ENCODE measurements at regions not wholly inside any gene's neighbourhood (a gene's known extent, or its start where the extent isn't known, plus 50 kb on each side); places are given as distances from the start of the nearest gene placed in this dataset.
"Not testable (repeated sequence)": the region's sequence is repeated elsewhere in the genome, so short reads cannot be mapped to it uniquely, and the experiment has no call there.

DNA sequence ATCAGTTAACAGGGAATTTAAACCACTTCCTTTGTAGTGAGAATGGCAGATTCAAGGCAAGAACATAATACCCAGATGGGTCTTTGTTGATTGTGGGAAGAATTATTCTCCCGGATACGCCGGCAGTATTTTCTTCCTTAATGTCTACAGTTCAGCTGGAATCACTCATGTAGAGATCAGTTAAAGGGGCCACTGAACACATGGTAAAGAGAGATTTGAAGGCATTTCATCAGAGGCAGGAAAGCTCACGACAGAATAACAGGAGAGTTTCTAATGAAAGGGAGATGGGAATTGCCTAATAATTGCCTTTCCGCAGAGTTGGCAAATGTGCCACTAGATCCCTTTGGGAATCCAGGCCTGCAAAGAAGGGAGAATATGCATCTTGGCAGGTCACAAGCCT is 327.7 kb upstream of the ZNF804A start:
- no peak for FAIRE-seq

DNA sequence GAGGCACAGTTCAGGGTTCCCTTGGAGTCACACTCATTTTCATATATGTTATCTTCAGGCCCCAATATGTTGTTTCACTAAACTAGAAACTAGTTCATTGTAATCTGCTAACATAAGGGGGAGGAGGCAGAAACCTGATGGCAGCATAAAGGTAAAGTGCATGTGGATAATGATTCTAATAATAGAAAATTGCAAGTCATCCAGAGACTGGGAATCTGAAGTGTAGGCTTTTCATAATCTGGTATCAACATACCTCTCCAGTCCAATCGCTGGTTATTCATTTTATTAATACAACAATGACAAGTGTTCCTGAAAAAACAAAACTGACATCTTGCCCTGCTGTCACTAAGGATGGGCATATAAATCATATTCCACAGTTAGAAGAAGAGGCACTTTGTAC is 326.3 kb upstream of the ZNF804A start:
- FAIRE-seq, result no peak

DNA sequence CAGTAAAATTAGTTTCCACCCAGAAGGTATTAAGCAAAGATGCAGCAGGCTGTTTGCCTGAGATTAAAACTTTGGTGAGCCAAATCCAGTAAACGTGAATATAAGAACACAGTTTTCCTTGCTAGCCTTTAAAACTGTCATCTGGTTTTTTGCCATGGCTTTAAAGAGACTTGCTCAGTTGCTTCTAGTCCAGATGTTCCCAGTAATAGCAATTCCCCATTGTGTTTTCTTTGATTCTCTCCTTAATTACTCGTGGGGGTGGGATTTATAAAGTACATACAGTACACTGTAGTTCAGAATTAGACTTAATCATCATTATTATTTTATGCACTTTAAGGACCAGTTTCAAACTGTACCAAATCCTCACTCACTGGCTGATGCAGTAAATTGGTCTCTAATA is 303.5 kb upstream of the ZNF804A start:
- no peak for FAIRE-seq

DNA sequence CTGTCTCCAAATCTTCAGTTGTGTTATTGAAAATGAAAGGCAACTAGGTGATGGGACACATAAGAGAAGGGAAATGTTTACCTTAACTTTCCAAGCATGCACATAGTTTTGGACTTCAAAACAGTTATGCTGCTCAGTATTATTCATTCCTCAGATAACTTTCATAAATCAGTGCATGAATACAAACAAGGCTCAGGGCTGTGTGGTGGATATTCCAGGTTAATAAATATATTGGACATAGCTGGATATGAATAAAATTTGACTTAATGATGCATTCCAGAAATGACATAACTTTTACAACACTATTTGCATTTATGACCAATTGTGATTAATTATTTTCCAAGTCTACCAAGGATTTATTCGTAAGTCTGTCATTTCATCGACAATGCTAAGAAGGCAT is 301.2 kb upstream of the ZNF804A start:
- FAIRE-seq, result no peak

DNA sequence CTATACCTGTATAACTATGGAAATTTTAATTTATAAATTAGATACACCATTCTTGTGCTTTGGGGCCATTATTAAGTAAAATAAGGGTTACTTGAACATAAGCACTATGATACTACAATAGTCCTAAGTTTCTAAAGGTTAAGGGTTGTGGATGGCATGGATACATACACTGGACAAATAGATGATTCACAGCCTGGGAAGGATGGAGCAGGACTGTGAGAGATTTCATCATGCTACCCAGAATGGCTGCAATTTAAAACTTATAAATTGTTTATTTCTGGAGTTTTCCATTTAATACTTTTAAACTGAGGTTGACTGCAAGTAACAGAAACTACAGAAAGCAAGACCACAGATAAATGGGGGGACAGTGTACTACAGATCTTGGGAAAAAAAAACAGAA is 295.8 kb upstream of the ZNF804A start:
- FAIRE-seq, result no peak

DNA sequence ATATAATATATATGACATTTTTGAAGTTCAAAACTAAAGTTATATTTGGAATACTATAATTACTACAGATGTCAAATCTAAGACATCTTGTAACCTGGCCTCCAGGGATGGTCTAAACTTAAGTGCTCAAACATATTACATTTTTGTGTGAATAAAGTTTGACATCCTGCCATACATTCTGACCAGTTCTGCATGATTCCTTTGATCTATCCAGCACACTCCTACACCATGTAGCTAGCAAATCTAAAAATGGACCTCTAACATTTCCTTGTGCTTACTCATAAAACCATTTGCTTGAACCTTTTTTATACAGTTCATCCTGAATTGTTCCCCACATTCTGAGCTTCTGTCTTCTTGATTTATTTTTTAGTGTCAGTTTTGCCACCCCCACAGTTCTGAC is 294.3 kb upstream of the ZNF804A start:
- no peak for FAIRE-seq

DNA sequence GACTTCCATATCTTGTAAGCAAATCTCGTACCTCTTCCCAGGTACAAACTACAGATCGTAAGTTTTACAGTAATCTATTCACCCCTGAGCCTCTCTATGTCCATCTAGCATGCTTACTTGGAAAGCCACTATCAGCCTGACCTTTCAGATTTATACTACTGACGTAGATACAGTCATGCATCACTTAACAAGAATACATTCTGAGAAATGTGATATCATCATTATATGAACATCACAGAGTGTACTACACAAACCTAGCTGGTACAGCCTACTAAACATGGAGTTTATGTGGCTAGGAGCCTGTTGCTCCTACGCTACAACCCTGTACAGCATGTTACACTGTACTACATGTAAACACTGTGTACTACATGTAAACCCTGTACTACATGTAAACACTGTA is 293.2 kb upstream of the ZNF804A start:
- FAIRE-seq, result no peak

DNA sequence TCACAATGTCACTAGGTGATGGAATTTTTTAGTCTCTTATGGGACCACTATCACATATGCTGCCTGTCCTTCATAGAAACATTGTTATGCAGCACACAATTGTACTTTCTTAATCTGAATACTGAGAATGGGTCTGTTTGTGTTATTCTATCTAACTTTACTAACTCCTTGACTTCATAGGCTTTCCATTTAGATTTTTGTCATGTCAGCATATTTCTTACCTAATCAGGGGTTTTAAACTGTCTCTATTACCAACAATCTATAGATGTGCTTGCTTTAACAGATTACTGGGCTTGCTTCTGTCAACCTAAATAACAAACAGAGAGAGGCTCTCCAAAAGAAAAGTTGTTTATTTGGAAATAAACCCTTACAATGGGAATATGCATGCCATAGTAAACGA is 289.6 kb upstream of the ZNF804A start:
- FAIRE-seq, result no peak

DNA sequence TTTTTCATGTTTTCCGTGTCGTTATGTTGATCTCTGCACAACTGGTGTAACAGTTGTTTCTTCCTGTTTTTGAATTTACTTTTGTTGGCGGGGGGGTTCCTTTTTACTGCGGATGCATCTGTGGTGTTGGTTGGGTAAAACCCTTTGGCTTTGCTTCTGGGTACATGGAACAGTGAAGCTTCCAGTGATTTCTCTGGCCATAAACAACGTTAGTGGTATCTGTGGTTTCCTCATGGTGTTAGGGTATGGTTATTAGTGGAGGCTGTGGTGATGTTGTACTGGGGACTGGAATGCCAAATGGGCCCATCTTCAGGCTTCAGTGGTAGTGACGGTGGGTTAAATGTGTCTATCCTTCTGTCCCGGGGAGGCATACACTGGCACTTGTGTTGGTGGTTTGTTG is 285.4 kb upstream of the ZNF804A start:
- FAIRE-seq, result no peak

DNA sequence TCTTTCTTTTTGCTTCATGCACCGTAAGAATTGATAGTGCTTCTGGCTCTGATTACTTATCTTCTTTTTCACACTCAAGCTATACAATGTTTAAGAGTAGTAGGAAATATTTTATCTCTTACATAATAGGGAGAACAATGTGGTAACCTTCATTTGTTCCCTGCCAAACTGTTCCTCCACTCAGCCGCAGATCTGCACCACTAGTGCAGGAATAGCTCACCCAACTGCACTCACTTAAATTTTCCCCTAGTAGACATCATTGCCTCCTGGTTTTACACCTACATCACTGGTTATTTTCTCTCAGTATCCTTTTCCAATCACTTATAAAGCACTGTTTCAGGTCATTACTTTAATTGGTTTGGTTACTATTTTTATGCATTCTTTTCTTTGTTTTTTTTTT is 283.5 kb upstream of the ZNF804A start:
- FAIRE-seq, result no peak

DNA sequence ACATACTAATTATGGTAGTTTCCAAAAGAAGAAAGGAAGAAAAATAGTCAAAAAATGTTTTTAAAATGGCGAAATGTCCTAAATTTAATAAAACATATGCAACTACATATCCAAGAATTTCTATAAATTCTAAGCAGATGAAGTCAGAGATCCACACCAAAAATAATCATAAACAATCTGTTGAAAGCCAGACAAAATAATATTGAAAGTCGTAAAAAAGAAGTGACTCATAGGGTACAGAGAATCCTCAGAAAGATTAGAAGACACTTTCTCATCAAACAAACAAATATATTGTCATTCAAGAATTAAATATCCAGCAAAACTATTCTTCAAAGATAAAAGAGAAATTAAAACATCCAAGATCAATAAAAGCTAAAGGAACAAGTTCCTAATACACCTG is 281.4 kb upstream of the ZNF804A start:
- FAIRE-seq, result no peak

DNA sequence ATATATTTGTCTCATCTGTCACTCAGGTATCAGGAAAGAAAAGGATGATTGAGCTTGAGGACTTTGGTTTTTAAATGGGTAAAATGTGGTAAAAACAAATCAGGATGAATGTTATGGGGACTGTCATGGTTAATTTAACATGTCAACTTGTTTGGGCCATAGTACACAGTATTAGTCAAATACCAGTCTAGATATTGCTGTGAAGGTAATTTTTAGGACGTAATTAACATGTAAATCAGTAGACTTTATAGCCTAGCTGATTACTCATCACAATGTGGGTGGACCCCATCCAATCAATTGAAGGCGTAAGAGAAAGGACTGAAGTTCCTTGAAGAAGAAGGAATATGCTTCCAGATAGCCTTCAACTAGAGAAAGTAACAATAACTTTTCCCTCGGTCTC is 275.7 kb upstream of the ZNF804A start:
- FAIRE-seq, result no peak

DNA sequence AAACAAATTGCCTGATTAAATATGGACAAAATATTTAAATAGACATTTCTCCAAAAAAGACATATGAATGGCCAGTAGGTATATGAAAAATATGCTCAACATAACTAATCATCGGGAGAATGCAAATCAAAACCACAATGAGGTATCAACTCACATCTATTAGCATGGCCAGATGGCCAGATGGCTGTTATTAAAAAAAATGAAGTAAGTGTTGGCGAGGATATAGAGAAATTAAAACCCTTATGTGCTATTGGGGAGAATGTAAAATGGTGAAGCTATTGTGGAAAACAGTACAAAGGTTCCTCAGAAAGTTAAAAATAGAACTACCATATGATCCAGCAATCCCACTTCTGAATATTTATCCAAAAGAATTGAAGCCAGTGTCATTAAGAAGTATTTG is 272.3 kb upstream of the ZNF804A start:
- FAIRE-seq, result no peak

DNA sequence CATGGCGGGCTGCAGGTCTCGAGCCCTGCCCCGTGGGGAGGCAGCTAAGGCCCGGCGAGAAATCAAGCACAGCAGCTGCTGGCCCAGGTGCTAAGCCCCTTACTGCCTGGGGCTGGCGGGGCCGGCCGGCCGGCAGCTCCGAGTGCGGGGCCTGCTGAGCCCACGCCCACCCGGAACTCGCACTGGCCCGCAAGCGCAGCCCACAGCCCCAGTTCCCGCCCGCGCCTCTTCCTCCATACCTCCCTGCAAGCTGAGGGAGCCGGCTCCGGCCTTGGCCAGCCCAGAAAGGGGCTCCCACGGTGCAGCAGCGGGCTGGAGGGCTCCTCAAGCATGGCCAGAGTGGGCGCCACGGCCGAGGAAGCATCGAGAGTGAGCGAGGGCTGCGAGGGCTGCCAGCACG is 270.5 kb upstream of the ZNF804A start:
- not testable (repeated sequence) for FAIRE-seq

DNA sequence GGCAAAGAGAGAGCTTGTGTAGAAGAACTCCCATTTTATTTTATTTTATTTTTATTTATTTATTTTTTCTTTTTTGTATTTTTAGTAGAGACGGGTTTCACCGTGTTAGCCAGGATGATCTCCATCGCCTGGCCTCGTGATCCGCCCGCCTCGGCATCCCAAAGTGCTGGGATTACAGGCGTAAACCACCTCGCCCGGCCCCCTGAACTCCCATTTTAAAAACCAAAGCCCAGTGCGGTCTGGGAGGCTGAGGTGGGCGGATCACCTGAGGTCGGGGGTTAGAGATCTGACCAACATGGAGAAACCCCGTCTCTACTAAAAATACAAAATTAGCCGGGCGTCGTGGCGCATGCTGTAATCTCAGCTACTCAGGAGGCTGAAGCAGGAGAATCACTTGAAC is 267.8 kb upstream of the ZNF804A start:
- FAIRE-seq, result not testable (repeated sequence)

DNA sequence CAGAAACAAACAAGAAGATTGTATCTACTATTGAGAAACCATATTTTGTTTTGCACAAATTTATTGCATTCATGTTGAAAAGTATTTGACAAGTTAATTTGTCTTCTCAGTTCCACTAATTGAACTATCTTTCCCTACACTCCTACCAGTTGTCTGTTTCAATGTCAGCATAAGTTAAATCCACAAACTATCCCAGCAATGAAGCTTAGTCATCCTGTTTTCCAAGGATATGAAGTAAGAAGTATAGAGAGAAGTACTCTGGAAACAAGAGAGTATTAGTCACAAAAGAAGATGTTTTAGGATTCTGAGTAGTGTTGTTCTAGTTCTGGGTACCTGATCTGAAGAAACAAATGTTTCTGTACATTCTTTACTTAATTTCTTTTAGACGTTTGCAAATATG is 261.6 kb upstream of the ZNF804A start:
- no peak for FAIRE-seq

DNA sequence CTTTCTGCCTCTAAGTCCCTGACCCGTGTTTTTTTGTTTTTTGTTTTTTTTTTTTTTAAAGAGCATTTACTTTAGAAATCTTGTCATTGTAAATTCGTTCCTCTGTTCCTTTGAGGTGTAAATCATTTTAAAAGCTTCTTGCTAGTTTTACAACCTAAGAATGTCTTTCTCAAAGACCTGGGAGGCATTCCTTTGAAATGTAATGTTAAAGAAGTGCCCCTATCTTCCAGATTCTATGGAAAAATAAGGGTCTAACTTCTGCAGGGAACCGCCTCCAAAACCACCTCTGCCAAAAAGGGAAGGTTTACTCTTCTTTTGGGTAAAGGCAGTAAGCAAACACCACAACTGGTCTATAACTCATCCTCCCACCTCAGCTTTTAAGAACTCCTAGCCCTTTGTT is 259.6 kb upstream of the ZNF804A start:
- FAIRE-seq, result no peak

DNA sequence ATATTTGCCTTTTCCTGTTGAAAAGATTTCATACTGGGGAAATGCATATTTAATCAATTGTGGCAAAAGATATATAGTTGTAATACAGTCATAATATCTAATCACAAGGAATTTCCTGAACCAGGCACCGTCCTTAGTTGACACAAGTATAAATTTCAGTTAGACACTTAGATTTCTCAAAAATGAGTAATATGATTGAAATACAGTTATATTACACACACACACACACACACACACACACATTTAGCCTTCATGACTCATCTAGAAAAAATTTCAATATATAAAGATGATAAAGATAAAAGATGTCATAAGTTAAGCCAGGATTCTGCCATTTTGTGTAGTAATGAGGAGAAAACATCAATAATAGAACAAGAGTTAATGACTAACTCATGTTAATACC is 258.4 kb upstream of the ZNF804A start:
- no peak for FAIRE-seq

DNA sequence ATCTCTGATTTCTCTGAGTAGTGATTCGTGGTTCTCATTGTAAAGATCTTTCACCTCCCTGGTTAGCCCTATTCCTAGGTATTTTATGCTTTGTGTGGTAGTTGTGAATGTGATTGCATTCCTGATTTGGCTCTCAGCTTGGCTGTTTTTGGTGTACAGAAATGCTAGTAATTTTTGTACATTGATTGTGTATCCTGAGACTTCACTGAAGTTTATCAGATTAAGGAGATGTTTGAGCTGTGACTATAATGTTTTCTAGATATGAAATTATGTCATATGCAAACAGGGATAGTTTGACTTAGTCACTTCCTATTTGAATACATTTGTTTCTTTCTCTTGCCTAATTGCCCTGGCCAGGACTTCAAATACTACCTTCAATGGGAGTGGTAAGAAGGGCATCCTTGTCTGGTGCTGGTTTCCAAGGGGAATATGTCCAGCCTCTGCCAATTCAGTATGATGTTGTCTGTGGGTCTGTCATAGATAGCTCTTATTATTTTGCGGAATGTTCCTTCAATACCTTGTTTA is 251.9 kb upstream of the ZNF804A start:
- no peak for FAIRE-seq

DNA sequence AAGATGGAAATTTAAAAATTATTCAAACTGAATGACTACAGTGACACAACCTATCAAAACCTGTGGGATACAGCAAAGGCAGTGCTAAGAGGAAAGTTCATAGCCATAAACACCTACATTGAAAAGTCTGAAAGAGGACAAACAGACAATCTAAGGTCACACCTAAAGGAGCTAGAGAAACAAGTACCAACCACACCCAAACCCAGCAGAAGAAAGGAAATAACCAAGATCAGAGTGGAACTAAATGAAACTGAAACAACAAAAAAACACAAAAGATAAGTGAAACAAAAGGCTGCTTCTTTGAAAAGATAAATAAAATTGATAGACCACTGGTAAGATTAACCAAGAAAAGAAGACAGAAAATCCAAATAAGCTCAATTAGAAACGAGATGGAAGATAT is 247.2 kb upstream of the ZNF804A start:
- no peak for FAIRE-seq

DNA sequence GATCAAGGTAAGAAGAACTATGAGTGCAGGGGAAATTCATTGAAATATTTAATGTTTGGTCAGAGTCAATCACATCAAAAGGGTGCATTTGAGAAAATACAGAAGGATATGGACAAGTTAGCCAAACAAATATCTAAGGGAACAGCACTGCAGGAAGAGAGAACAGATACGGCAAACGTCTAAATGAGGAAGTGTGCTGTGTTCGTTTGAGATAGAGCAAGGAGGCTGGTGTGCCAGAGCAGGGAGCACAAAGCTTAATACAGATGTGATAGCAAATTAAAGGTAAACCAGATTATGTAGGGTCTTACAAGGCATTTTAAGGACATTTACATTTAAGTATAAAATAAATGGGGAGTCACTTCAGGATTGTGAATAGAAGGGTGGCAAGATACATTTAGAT is 241.3 kb upstream of the ZNF804A start:
- no peak for FAIRE-seq

DNA sequence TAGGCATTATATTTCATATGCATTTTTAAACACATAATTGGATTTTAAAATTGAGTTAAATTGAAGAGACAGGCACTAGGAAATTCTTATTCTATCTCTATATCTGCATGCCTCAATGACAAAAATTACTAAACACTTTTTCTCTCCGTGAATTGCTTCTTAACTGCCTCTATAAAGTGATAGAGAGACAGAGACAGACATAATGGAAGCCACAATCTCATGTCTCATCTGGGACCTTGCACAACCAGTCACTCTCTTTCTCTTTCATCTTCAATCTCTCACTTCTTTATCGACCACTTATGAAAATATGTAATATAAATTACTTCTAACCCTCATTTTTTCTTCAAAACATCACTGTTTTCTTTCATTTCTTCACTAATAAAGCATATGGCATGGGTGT is 238.9 kb upstream of the ZNF804A start:
- FAIRE-seq, result no peak

DNA sequence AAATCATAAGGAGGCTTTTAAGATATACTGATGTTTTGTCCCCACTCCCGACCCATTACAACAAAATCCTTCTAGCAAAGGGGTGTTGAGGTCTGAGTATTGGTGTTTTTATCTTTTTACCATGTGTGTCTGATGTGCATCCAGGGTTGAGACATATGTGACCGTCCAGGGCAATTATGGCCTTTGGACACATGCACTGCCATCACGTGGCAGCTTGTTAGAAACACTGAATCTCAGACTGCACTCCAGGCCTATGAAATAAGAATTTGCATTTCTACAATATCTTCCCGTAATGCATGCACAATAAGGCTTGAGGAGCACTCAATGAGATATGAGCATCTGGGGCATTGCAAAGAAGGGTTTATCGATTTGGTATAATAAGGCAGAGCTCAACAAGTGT is 235.1 kb upstream of the ZNF804A start:
- no peak for FAIRE-seq

DNA sequence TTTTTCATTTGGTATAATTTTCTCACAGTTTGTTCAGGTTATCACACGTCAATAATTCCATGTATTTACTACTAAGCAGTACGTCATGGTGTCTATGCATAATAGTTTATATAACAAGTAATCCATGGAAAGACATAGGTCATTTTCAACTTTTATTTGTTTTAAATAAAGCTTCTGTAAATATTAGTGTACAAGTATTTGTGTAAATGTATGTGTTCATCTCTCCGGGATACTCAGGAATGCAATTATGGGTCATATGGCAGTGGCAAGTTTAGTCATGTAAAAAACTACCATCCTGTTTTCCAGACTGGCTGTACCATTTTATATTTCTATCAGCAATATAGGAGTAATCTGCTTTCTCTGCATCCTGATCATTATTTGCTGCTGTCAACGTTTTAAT is 231.1 kb upstream of the ZNF804A start:
- no peak for FAIRE-seq

DNA sequence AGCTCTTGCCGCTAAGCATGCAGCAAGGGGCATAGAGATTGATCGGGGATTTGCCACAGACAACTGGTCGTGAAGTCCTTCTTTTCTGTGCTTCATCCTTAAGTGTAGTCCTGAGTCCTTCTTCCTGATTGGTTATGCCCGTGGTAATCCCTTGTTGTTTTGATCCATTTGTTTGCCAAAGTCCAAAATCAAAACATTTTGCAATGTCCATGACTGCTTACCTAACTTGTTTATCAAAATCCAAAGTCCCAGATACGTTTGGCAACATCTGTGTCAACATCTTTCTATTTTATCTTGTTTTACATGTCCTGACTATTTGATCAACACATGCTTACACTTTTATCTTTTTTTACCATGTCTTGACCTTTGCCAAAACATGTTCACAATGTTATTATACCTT is 229.0 kb upstream of the ZNF804A start:
- no peak for FAIRE-seq

DNA sequence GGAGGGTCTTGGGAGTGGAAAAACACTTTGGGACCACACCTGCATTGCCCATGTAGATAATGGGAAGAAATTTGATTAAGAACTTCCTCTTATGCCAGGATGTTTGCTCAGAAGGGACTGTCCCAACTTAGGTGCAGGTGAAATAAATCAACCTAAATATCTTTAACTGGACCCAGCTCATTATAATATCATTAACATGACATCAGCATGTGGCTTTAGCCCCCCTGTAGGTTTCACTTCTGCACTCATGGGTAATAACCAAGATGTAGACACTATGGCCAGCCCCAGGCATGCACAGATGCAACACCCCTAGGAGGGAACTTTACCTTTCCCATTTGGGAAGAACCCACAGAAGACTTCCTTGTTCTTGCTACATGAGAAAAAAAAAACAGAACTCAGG is 227.4 kb upstream of the ZNF804A start:
- FAIRE-seq, result no peak

Measured in islet of Langerhans (tissue), 1 donor.